NB4 (cell line): ENCODE measurements at regions not wholly inside any gene's neighbourhood (a gene's known extent, or its start where the extent isn't known, plus 50 kb on each side); places are given as distances from the start of the nearest gene placed in this dataset.
"Not testable (repeated sequence)": the region's sequence is repeated elsewhere in the genome, so short reads cannot be mapped to it uniquely, and the experiment has no call there.

Source experiments
- CTCF ChIP-seq: IDR thresholded peaks from one replicate; pipeline ENCODE4 v1.5.1; 2012; ENCODE audit warnings: low read depth, low read length
- POLR2A ChIP-seq: IDR thresholded peaks from 2 replicates; pipeline ENCODE4 v1.6.1; 2011; ENCODE audit warnings: mild to moderate bottlenecking; ENCODE audit not compliant: insufficient read length; ENCODE audit errors: extremely low read depth

- TF ChIP-seq CTCF, result peak; percentile 49
- TF ChIP-seq POLR2A, result not testable (repeated sequence)
These were observed 128.9 kb upstream of the HMX1 start for GRCh38 chr4:9000505-9001001.
